K562 (cell line): ENCODE measurements at regions not wholly inside any gene's neighbourhood (a gene's known extent, or its start where the extent isn't known, plus 50 kb on each side); places are given as distances from the start of the nearest gene placed in this dataset.
A peak's percentile ranks its signal among the peaks of the same experiment; 100 is the strongest.

Experiments used
- MED1 ChIP-seq: sonication (generic); formaldehyde crosslinking; IDR thresholded peaks from 2 replicates; pipeline ENCODE4 v1.8.1; 2023; ENCODE audit warnings: missing genetic modification reagents, borderline replicate concordance
- RAD21 ChIP-seq, 2 experiments: fragments of 250-450 bp in 1 of 2; fragments of 450-650 bp in 1 of 2; sonication (Bioruptor Pico) in 1 of 2; formaldehyde crosslinking in 1 of 2; IDR thresholded peaks in 1 of 2; conservative IDR thresholded peaks in 1 of 2; 2 replicates each; pipeline versions ENCODE4 v1.4.0 to v1.8.0; 2020 to 2022; ENCODE audit warnings: mild to moderate bottlenecking in 2 of 2, moderate library complexity in 1 of 2
- ZNF311 ChIP-seq: fragments of 250-450 bp; sonication (Bioruptor Pico); IDR thresholded peaks from 2 replicates; pipeline ENCODE4 v1.4.0; 2020; ENCODE audit warnings: mild to moderate bottlenecking, moderate library complexity
- TF ChIP-seq, protein P1 (sequence below): fragments of 450-650 bp; conservative IDR thresholded peaks from 2 replicates; pipeline ENCODE4 v1.6.1; 2016; ENCODE audit warnings: missing genetic modification characterization, low read depth, mild to moderate bottlenecking, missing compliant biosample characterization, moderate library complexity
- TF ChIP-seq, protein P2 (sequence below), 2 experiments: fragments of 450-650 bp; formaldehyde crosslinking in 1 of 2; IDR thresholded peaks; 2 replicates each; pipeline versions ENCODE4 v1.4.0 to v1.6.1; 2014 to 2020; ENCODE audit warnings: mild to moderate bottlenecking in 2 of 2, borderline replicate concordance in 1 of 2, low read depth in 1 of 2

DNA sequence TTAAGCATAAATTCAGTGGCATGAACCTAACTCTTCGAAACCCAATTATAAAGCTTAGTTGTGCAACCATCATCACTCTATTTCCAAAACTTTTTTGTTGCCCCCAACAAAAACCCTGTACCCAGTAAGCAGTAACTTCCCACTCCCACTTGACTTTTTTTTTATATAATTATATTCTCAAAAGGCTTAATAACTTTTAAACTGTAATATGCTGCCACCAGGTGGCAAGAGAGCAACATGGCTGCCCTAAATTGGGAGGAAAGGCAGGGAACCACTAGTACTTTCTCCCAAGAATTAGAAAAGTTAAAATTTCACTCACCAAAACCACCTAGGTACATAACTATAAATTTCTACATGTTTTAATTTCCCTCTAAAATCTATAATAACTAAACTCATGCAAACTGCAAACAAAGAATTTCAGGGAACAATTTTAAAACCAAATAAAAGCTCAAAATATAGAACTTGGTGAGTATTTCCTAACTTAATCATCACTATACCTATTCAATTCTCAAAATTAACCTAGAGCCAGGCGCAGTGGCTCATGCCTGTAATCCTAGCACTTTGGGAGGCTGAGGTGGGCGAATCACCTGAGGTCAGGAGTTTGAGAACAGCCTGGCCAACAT is 50.2 kb upstream of the RNF38 start (continued):
- TF ChIP-seq RAD21 (CRISPR knock-in tag; conservative IDR thresholded peaks at IDR 0.05 in 1 of 2, IDR thresholded peaks at IDR 0.05 in 1 of 2) (peak; percentile 62 to 64), MED1 (no peak), ZNF311 (CRISPR knock-in tag) (no peak)
- TF ChIP-seq, protein P1, sequence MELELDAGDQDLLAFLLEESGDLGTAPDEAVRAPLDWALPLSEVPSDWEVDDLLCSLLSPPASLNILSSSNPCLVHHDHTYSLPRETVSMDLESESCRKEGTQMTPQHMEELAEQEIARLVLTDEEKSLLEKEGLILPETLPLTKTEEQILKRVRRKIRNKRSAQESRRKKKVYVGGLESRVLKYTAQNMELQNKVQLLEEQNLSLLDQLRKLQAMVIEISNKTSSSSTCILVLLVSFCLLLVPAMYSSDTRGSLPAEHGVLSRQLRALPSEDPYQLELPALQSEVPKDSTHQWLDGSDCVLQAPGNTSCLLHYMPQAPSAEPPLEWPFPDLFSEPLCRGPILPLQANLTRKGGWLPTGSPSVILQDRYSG (tag) = no peak
- TF ChIP-seq, protein P2, sequence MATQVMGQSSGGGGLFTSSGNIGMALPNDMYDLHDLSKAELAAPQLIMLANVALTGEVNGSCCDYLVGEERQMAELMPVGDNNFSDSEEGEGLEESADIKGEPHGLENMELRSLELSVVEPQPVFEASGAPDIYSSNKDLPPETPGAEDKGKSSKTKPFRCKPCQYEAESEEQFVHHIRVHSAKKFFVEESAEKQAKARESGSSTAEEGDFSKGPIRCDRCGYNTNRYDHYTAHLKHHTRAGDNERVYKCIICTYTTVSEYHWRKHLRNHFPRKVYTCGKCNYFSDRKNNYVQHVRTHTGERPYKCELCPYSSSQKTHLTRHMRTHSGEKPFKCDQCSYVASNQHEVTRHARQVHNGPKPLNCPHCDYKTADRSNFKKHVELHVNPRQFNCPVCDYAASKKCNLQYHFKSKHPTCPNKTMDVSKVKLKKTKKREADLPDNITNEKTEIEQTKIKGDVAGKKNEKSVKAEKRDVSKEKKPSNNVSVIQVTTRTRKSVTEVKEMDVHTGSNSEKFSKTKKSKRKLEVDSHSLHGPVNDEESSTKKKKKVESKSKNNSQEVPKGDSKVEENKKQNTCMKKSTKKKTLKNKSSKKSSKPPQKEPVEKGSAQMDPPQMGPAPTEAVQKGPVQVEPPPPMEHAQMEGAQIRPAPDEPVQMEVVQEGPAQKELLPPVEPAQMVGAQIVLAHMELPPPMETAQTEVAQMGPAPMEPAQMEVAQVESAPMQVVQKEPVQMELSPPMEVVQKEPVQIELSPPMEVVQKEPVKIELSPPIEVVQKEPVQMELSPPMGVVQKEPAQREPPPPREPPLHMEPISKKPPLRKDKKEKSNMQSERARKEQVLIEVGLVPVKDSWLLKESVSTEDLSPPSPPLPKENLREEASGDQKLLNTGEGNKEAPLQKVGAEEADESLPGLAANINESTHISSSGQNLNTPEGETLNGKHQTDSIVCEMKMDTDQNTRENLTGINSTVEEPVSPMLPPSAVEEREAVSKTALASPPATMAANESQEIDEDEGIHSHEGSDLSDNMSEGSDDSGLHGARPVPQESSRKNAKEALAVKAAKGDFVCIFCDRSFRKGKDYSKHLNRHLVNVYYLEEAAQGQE (IDR thresholded peaks at IDR 0.05; ENCODE audit: borderline replicate concordance) = peak; percentile 54; the same call in 1 of the 2 replicates
- TF ChIP-seq, protein P2 (CRISPR knock-in tag; IDR thresholded peaks at IDR 0.05; ENCODE audit: low read depth) = no peak
